ENCODE measurements at regions not wholly inside any gene's neighbourhood (a gene's known extent, or its start where the extent isn't known, plus 50 kb on each side); places are given as distances from the start of the nearest gene placed in this dataset.
A peak's percentile ranks its signal among the peaks of the same experiment; 100 is the strongest.

DNA sequence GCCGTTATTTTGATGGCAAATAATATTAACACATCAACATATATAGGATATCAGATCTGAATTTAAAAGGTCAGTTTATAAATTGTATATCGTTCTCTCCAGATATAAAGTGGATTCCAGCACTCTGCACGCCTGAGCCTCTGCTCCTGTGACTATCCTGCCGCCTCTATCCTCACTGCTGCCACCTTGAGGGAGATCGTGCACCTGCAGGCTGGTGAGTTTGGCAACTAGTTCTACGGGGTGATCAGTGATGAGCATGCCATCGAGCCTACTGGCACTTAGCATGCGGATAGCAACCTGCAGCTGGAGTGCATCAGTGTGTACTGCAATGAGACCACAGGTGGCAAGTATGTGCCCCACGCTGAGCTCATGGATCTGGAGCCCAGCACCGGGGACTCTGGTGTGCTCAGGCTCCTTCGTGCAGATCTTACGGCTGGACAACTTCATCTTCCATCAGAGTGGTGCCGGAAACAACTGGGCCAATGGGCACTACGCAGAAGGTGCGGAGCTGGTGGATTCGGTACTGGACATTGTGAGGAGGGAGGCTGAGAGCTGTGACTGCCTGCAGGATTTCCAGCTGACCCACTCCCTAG is 84.9 kb downstream of the FBXO5 start:
- Histone ChIP-seq H3K79me2 (ENCODE audit: insufficient read depth, low read length) (no peaks in the 10 kb centered on the region), H2AFZ (ENCODE audit: low read length) (no peak overlapping the region), H3K36me3 (ENCODE audit: insufficient read depth, low read length) (no peaks in the 10 kb centered on the region), H3K27me3 (ENCODE audit: insufficient read depth, low read length) (no peaks in the 10 kb centered on the region), H3K4me3 (ENCODE audit: insufficient read depth, low read length) (no peak overlapping the region), H3K4me2 (ENCODE audit: insufficient read depth, low read length) (no peak overlapping the region), H3K9me3 (ENCODE audit: low read depth, low read length) (no peaks in the 10 kb centered on the region), H3K27ac (ENCODE audit: low read depth, low read length) (no peak overlapping the region), H3K4me1 (ENCODE audit: insufficient read depth, low read length) (no peaks in the 10 kb centered on the region), H4K20me1 (ENCODE audit: insufficient read depth, low read length) (no peaks in the 10 kb centered on the region)
- TF ChIP-seq, protein P1, sequence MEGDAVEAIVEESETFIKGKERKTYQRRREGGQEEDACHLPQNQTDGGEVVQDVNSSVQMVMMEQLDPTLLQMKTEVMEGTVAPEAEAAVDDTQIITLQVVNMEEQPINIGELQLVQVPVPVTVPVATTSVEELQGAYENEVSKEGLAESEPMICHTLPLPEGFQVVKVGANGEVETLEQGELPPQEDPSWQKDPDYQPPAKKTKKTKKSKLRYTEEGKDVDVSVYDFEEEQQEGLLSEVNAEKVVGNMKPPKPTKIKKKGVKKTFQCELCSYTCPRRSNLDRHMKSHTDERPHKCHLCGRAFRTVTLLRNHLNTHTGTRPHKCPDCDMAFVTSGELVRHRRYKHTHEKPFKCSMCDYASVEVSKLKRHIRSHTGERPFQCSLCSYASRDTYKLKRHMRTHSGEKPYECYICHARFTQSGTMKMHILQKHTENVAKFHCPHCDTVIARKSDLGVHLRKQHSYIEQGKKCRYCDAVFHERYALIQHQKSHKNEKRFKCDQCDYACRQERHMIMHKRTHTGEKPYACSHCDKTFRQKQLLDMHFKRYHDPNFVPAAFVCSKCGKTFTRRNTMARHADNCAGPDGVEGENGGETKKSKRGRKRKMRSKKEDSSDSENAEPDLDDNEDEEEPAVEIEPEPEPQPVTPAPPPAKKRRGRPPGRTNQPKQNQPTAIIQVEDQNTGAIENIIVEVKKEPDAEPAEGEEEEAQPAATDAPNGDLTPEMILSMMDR (IDR thresholded peaks at IDR 0.05; ENCODE audit: extremely low read depth, low read depth, low read length) = peak; percentile 91
- DNase-seq (ENCODE audit: insufficient read length, low spot score, missing footprints) = peak; percentile 86

DNA sequence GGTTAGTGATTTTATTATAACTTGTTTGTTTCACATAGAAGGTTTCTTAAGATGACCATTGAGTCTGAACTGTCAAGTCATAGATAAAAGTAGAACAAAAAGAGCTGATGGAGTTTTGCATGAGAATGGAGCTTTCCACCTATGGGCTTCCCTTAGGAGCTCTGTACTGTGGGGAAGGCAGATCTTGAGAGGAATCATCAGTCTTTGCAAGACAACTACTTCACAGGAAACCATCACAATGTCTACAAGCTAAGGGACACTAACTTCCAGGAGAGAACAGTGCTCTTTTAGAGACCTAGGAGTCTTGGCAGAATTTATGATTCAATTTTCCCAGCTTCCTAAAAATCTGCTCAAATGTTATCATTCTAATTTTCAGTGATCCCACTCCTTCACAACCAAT is 78.2 kb downstream of the FBXO5 start:
- no peaks in the 10 kb centered on the region for H4K20me1 ChIP-seq (ENCODE audit: insufficient read depth, low read length)
- TF ChIP-seq, protein P1 (IDR thresholded peaks at IDR 0.05; ENCODE audit: extremely low read depth, low read depth, low read length) = no peak
- no peak overlapping the region for H3K4me3 ChIP-seq (ENCODE audit: insufficient read depth, low read length)
- H3K36me3 ChIP-seq (ENCODE audit: insufficient read depth, low read length) = no peaks in the 10 kb centered on the region
- no peaks in the 10 kb centered on the region for H3K27me3 ChIP-seq (ENCODE audit: insufficient read depth, low read length)
- no peaks in the 10 kb centered on the region for H3K9me3 ChIP-seq (ENCODE audit: low read depth, low read length)
- H3K4me2 ChIP-seq (ENCODE audit: insufficient read depth, low read length) = no peak overlapping the region
- DNase-seq (ENCODE audit: insufficient read length, low spot score, missing footprints) = no peak
- H3K4me1 ChIP-seq (ENCODE audit: insufficient read depth, low read length) = no peaks in the 10 kb centered on the region
- no peak overlapping the region for H3K27ac ChIP-seq (ENCODE audit: low read depth, low read length)
- H2AFZ ChIP-seq (ENCODE audit: low read length) = no peak overlapping the region
- H3K79me2 ChIP-seq (ENCODE audit: insufficient read depth, low read length) = no peaks in the 10 kb centered on the region

DNA sequence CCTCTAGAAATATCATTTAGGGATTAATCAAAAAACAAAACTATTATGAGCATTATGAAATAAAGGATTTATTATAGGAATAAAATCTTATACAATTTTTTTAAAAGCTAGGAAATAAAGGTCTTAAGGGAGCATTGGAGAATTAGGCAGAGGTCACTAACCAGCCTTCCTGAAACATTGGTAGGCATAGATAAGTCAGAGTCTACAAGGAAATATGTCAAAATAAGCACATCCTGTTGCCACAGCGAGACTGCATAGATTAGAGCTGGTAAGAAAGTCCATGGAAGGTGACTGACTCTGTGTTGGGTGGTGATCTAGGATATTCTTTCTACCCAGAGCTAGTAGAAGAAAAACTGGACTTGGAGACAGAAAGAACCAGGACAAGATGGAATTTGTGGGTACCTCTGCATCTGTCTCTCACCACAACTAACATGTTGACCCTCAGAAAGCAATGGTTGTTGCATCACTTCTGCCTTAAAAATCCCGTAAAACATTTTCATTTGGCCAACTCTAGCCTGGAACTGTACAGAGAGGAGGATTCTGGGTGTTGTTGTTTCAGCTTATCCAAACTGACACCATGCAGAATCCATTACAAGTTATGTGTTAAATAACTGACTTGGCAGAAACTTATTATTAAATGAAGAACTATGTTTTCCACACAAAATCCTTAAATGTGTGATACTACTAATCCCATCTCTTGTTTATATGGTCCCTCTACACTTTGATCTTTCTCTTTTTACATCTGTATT is 77.1 kb downstream of the FBXO5 start:
- TF ChIP-seq, protein P1 (IDR thresholded peaks at IDR 0.05; ENCODE audit: extremely low read depth, low read depth, low read length) = no peak
- H3K36me3 ChIP-seq (ENCODE audit: insufficient read depth, low read length) = no peaks in the 10 kb centered on the region
- no peak overlapping the region for H3K4me3 ChIP-seq (ENCODE audit: insufficient read depth, low read length)
- no peaks in the 10 kb centered on the region for H3K4me1 ChIP-seq (ENCODE audit: insufficient read depth, low read length)
- H3K27me3 ChIP-seq (ENCODE audit: insufficient read depth, low read length) = no peaks in the 10 kb centered on the region
- no peaks in the 10 kb centered on the region for H3K9me3 ChIP-seq (ENCODE audit: low read depth, low read length)
- H4K20me1 ChIP-seq (ENCODE audit: insufficient read depth, low read length) = no peaks in the 10 kb centered on the region
- H2AFZ ChIP-seq (ENCODE audit: low read length) = no peak overlapping the region
- no peak for DNase-seq (ENCODE audit: insufficient read length, low spot score, missing footprints)
- H3K27ac ChIP-seq (ENCODE audit: low read depth, low read length) = no peak overlapping the region
- H3K79me2 ChIP-seq (ENCODE audit: insufficient read depth, low read length) = no peaks in the 10 kb centered on the region
- no peak overlapping the region for H3K4me2 ChIP-seq (ENCODE audit: insufficient read depth, low read length)

DNA sequence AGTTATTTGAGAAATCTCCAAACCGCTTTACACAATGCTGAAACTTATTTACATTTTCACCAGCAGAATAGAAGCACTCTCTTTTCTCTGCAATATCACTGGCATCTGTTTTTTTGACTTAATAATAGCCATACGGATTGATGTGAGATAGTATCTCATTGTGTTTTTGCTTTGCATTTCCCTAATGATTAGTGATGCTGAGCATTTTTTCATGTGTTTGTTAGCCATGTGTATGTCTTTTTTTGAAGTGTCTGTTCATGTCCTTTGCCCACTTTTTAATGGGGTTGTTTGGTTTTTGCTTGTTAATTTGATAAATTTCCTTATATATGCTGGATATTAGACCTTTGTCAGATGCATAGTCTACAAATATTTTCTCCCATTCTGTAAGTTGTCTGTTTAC is 73.6 kb downstream of the FBXO5 start:
- Histone ChIP-seq H3K4me2 (ENCODE audit: insufficient read depth, low read length) (no peak overlapping the region), H3K27me3 (ENCODE audit: insufficient read depth, low read length) (no peaks in the 10 kb centered on the region), H3K36me3 (ENCODE audit: insufficient read depth, low read length) (no peaks in the 10 kb centered on the region), H4K20me1 (ENCODE audit: insufficient read depth, low read length) (no peaks in the 10 kb centered on the region), H3K4me3 (ENCODE audit: insufficient read depth, low read length) (no peak overlapping the region), H3K79me2 (ENCODE audit: insufficient read depth, low read length) (no peaks in the 10 kb centered on the region), H3K4me1 (ENCODE audit: insufficient read depth, low read length) (no peaks in the 10 kb centered on the region), H2AFZ (ENCODE audit: low read length) (no peak overlapping the region), H3K9me3 (ENCODE audit: low read depth, low read length) (no peaks in the 10 kb centered on the region), H3K27ac (ENCODE audit: low read depth, low read length) (no peak overlapping the region)
- DNase-seq (ENCODE audit: insufficient read length, low spot score, missing footprints) = no peak
- TF ChIP-seq, protein P1 (IDR thresholded peaks at IDR 0.05; ENCODE audit: extremely low read depth, low read depth, low read length) = no peak

Data from osteoblast (primary cell).